Thyroid gland (tissue), 4 donors: ENCODE measurements at regions not wholly inside any gene's neighbourhood (a gene's known extent, or its start where the extent isn't known, plus 50 kb on each side); places are given as distances from the start of the nearest gene placed in this dataset.

ENCODE experiments used
- CTCF ChIP-seq, 6 experiments: fragments of 200-600 bp in 3 of 6; fragments of 450-650 bp in 3 of 6; sonication (generic) in 3 of 6; IDR thresholded peaks; one replicate each; pipeline ENCODE4 v1.5.1; 2016 to 2019; ENCODE audit warnings: antibody characterized with exemption in 6 of 6, mild to moderate bottlenecking in 2 of 6, inconsistent platforms in 1 of 6, moderate library complexity in 1 of 6
- POLR2A ChIP-seq, 2 donors: fragments of 450-650 bp; IDR thresholded peaks; one replicate each; pipeline ENCODE4 v1.6.1; 2017; ENCODE audit warnings: antibody characterized with exemption in 2 of 2, mild to moderate bottlenecking in 2 of 2, moderate library complexity in 1 of 2

- TF ChIP-seq CTCF (IDR thresholded peaks at IDR 0.05) (no peak), POLR2A (IDR thresholded peaks at IDR 0.05) (no peak)
Observed at GRCh38 chr12:83659321-83659720, 972.6 kb downstream of the TMTC2 start.
